ENCODE measurements at regions not wholly inside any gene's neighbourhood (a gene's known extent, or its start where the extent isn't known, plus 50 kb on each side); places are given as distances from the start of the nearest gene placed in this dataset.

GRCh38 chr2:71907503-71907902 lies 240.2 kb downstream of the CYP26B1 start:
- no peak for DNase-seq (ENCODE audit: low read depth, low spot score)
- Histone ChIP-seq H3K4me3 (no peak overlapping the region), H3K9ac (ENCODE audit: insufficient read length) (no peak overlapping the region), H3K27ac (no peak overlapping the region), H3K36me3 (ENCODE audit: insufficient read depth, low read length) (no peaks in the 10 kb centered on the region), H3K9me3 (ENCODE audit: low read depth, low read length) (peaks cover 20% of the 10 kb centered on the region; the same call in 1 of the 2 replicates)
- TF ChIP-seq EZH2 (IDR thresholded peaks at IDR 0.05) (no peak), FOXP2 (optimal IDR thresholded peaks at IDR 0.05; ENCODE audit: control extremely low read depth, extremely low read length, insufficient read depth) (no peak), POLR2AphosphoS5 (IDR thresholded peaks at IDR 0.05; ENCODE audit: borderline replicate concordance, low read depth, low read length) (no peak)

DNA sequence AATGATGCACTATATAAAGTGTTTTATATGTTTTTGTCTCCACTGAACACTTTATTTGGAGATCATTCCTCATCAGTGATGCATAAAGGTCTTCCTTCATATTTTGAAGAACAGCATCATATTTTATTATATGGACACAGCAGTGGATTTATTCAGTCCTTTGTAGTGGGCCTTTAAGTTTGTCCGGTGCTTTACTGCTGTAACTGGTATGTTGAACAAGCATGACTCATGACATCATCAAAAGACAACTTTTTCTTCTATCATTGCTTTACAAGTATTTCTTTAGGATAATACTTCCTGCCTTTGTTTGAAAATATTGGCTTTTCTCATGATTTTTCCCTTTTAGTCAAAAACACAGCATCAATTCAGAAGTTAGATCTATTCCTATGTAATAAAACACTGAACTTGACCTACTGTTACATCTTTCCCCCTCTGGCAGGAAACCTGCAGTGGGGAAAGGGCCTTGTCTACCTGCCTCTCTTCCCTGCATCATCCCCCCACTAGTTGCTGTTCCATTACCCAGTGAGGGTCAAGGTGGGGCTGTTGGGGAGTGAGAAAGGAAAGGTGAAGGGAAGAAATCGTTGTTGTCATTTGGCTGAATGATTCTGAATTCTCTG lies 241.2 kb downstream of the CYP26B1 start:
- Histone ChIP-seq H3K9ac (ENCODE audit: insufficient read length) (no peak overlapping the region), H3K27ac (no peak overlapping the region), H3K36me3 (ENCODE audit: insufficient read depth, low read length) (no peaks in the 10 kb centered on the region), H3K4me3 (no peak overlapping the region), H3K9me3 (ENCODE audit: low read depth, low read length) (peaks cover 20% of the 10 kb centered on the region; the same call in 1 of the 2 replicates)
- no peak for DNase-seq (ENCODE audit: low read depth, low spot score)
- TF ChIP-seq FOXP2 (optimal IDR thresholded peaks at IDR 0.05; ENCODE audit: control extremely low read depth, extremely low read length, insufficient read depth) (no peak), EZH2 (IDR thresholded peaks at IDR 0.05) (no peak), POLR2AphosphoS5 (IDR thresholded peaks at IDR 0.05; ENCODE audit: borderline replicate concordance, low read depth, low read length) (no peak)

DNA sequence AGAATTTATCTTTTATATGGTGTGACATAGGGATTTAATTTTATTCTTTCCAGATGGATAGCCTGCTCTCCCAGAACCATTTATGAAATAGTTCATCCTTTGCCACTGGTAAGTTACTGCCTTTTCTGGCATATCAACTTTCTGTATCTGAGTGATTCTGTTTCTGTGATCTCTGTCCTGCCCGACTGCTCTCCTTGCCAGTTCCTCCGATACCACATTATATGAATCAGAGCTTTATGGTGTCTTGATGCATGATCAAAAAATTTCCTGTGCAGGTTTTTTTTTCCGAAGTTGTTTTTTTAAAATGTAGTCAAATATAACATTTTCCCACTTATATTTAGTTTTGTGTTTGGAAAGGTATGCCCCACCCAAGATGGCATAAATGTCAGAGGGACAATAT lies 242.5 kb downstream of the CYP26B1 start:
- H3K9ac ChIP-seq (ENCODE audit: insufficient read length) = no peak overlapping the region
- no peak for DNase-seq (ENCODE audit: low read depth, low spot score)
- TF ChIP-seq POLR2AphosphoS5 (IDR thresholded peaks at IDR 0.05; ENCODE audit: borderline replicate concordance, low read depth, low read length) (no peak), FOXP2 (optimal IDR thresholded peaks at IDR 0.05; ENCODE audit: control extremely low read depth, extremely low read length, insufficient read depth) (no peak), EZH2 (IDR thresholded peaks at IDR 0.05) (no peak)
- H3K36me3 ChIP-seq (ENCODE audit: insufficient read depth, low read length) = no peaks in the 10 kb centered on the region
- no peak overlapping the region for H3K4me3 ChIP-seq
- H3K27ac ChIP-seq = no peak overlapping the region
- peaks cover 12% of the 10 kb centered on the region; the same call in 1 of the 2 replicates for H3K9me3 ChIP-seq (ENCODE audit: low read depth, low read length)

DNA sequence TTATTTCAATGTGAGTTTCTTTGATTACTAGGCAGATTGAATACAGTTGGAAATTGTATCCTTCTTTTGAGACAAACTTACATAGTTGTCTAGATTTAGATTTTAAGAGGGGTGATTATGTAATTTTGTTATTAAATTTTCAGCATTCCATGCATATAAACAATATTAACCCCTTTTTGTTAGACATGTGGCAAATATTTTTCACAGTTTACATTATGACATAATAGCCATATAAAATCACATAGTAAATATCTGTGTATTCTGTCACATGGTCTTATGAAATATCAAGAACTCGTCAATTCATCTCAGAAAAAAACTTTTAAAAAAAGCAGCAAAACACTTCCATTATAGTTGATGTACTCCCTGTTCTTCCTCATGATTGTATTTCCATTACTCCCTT lies 243.8 kb downstream of the CYP26B1 start:
- TF ChIP-seq POLR2AphosphoS5 (IDR thresholded peaks at IDR 0.05; ENCODE audit: borderline replicate concordance, low read depth, low read length) = no peak
- no peak for TF ChIP-seq EZH2 (IDR thresholded peaks at IDR 0.05)
- TF ChIP-seq FOXP2 (optimal IDR thresholded peaks at IDR 0.05; ENCODE audit: control extremely low read depth, extremely low read length, insufficient read depth) = no peak
- H3K27ac ChIP-seq = no peak overlapping the region
- no peak for DNase-seq (ENCODE audit: low read depth, low spot score)
- no peak overlapping the region for H3K4me3 ChIP-seq
- no peak overlapping the region for H3K9ac ChIP-seq (ENCODE audit: insufficient read length)
- H3K36me3 ChIP-seq (ENCODE audit: insufficient read depth, low read length) = no peaks in the 10 kb centered on the region
- H3K9me3 ChIP-seq (ENCODE audit: low read depth, low read length) = no peaks in the 10 kb centered on the region

GRCh38 chr2:71901466-71901865 lies 246.2 kb downstream of the CYP26B1 start:
- Histone ChIP-seq H3K36me3 (ENCODE audit: insufficient read depth, low read length) (no peaks in the 10 kb centered on the region), H3K27ac (no peak overlapping the region), H3K9me3 (ENCODE audit: low read depth, low read length) (no peaks in the 10 kb centered on the region), H3K9ac (ENCODE audit: insufficient read length) (no peak overlapping the region), H3K4me3 (no peak overlapping the region)
- DNase-seq (ENCODE audit: low read depth, low spot score) = no peak
- TF ChIP-seq POLR2AphosphoS5 (IDR thresholded peaks at IDR 0.05; ENCODE audit: borderline replicate concordance, low read depth, low read length) (no peak), EZH2 (IDR thresholded peaks at IDR 0.05) (no peak), FOXP2 (optimal IDR thresholded peaks at IDR 0.05; ENCODE audit: control extremely low read depth, extremely low read length, insufficient read depth) (no peak)

- TF ChIP-seq EZH2 (IDR thresholded peaks at IDR 0.05) (no peak), FOXP2 (optimal IDR thresholded peaks at IDR 0.05; ENCODE audit: control extremely low read depth, extremely low read length, insufficient read depth) (no peak), POLR2AphosphoS5 (IDR thresholded peaks at IDR 0.05; ENCODE audit: borderline replicate concordance, low read depth, low read length) (no peak)
- no peak overlapping the region for H3K27ac ChIP-seq
These were observed 248.6 kb downstream of the CYP26B1 start for GRCh38 chr2:71898851-71899681.

GRCh38 chr2:71898375-71898774 lies 249.3 kb downstream of the CYP26B1 start:
- Histone ChIP-seq H3K9ac (ENCODE audit: insufficient read length) (no peak overlapping the region), H3K36me3 (ENCODE audit: insufficient read depth, low read length) (no peaks in the 10 kb centered on the region), H3K27ac (no peak overlapping the region), H3K9me3 (ENCODE audit: low read depth, low read length) (no peaks in the 10 kb centered on the region), H3K4me3 (no peak overlapping the region)
- TF ChIP-seq POLR2AphosphoS5 (IDR thresholded peaks at IDR 0.05; ENCODE audit: borderline replicate concordance, low read depth, low read length) (no peak), EZH2 (IDR thresholded peaks at IDR 0.05) (no peak), FOXP2 (optimal IDR thresholded peaks at IDR 0.05; ENCODE audit: control extremely low read depth, extremely low read length, insufficient read depth) (no peak)
- DNase-seq (ENCODE audit: low read depth, low spot score) = no peak

More at GRCh38 chr2:71898851-71899681, 248.6 kb downstream of the CYP26B1 start:
- Histone ChIP-seq H3K4me3 (no peak overlapping the region), H3K9me3 (ENCODE audit: low read depth, low read length) (no peaks in the 10 kb centered on the region), H3K9ac (ENCODE audit: insufficient read length) (no peak overlapping the region), H3K36me3 (ENCODE audit: insufficient read depth, low read length) (no peaks in the 10 kb centered on the region)
- DNase-seq (ENCODE audit: low read depth, low spot score) = no peak

- no peak overlapping the region for H3K9ac ChIP-seq (ENCODE audit: insufficient read length)
These were observed 249.8 kb downstream of the CYP26B1 start for GRCh38 chr2:71897836-71898235.

More at GRCh38 chr2:71897836-71898235, 249.8 kb downstream of the CYP26B1 start:
- TF ChIP-seq POLR2AphosphoS5 (IDR thresholded peaks at IDR 0.05; ENCODE audit: borderline replicate concordance, low read depth, low read length) = no peak
- TF ChIP-seq EZH2 (IDR thresholded peaks at IDR 0.05) = no peak
- no peak for TF ChIP-seq FOXP2 (optimal IDR thresholded peaks at IDR 0.05; ENCODE audit: control extremely low read depth, extremely low read length, insufficient read depth)
- Histone ChIP-seq H3K36me3 (ENCODE audit: insufficient read depth, low read length) (no peaks in the 10 kb centered on the region), H3K27ac (no peak overlapping the region), H3K9me3 (ENCODE audit: low read depth, low read length) (no peaks in the 10 kb centered on the region), H3K4me3 (no peak overlapping the region)
- DNase-seq (ENCODE audit: low read depth, low spot score) = no peak
